GM23338 (cell line): ENCODE measurements at regions not wholly inside any gene's neighbourhood (a gene's known extent, or its start where the extent isn't known, plus 50 kb on each side); places are given as distances from the start of the nearest gene placed in this dataset.

Experiments
- ATAC-seq: fragments of 200-7000 bp; cut with Tn5 transposase; 3 replicates; pipeline ENCODE4 v1.9.1; 2020
- DNase-seq: peaks from one replicate; pipeline ENCODE4 v3.0.0-alpha.2; 2015; ENCODE audit warnings: low spot score
- H2AFZ ChIP-seq: fragments of 200-600 bp; sonication (generic); 2 replicates; pipeline ENCODE4 v1.8.0; 2016; ENCODE audit warnings: antibody characterized with exemption, mild to moderate bottlenecking, moderate library complexity
- H3F3A ChIP-seq: fragments of 200-600 bp; sonication (generic); replicated peaks from 2 replicates; pipeline ENCODE4 v1.8.0; 2017; ENCODE audit warnings: antibody characterized with exemption, mixed run types, low read depth
- H3K27ac ChIP-seq: fragments of 200-600 bp; sonication (generic); 2 replicates; pipeline ENCODE4 v1.6.1; 2016; ENCODE audit warnings: low read depth
- H3K27me3 ChIP-seq: fragments of 200-600 bp; sonication (generic); 2 replicates; pipeline ENCODE4 v1.8.0; 2016; ENCODE audit warnings: mild to moderate bottlenecking, mixed run types, moderate library complexity; ENCODE audit not compliant: insufficient read depth
- H3K36me3 ChIP-seq: fragments of 200-600 bp; sonication (generic); 2 replicates; pipeline ENCODE4 v1.8.0; 2016; ENCODE audit warnings: mild to moderate bottlenecking; ENCODE audit not compliant: insufficient read depth
- H3K4me1 ChIP-seq: fragments of 200-600 bp; sonication (generic); 2 replicates; pipeline ENCODE4 v1.8.0; 2016; ENCODE audit warnings: mild to moderate bottlenecking, moderate library complexity; ENCODE audit not compliant: insufficient read depth
- H3K4me2 ChIP-seq: fragments of 200-600 bp; sonication (generic); 2 replicates; pipeline ENCODE4 v1.7.1; 2017; ENCODE audit warnings: mixed run types
- H3K4me3 ChIP-seq: fragments of 200-600 bp; sonication (generic); 2 replicates; pipeline ENCODE4 v1.6.1; 2016; ENCODE audit warnings: mixed run types
- H3K79me2 ChIP-seq: fragments of 200-600 bp; sonication (generic); replicated peaks from 2 replicates; pipeline ENCODE4 v1.8.0; 2017; ENCODE audit warnings: mild to moderate bottlenecking; ENCODE audit not compliant: insufficient read depth
- H3K9me2 ChIP-seq: fragments of 200-600 bp; sonication (generic); 2 replicates; pipeline ENCODE4 v1.8.0; 2017; ENCODE audit not compliant: insufficient read depth
- H4K20me1 ChIP-seq: fragments of 200-600 bp; sonication (generic); replicated peaks from 2 replicates; pipeline ENCODE4 v1.8.0; 2017; ENCODE audit warnings: mild to moderate bottlenecking; ENCODE audit not compliant: insufficient read depth
- H3K27ac Mint-ChIP-seq: 2 replicates; pipeline ENCODE4 v1.8.0; 2020; ENCODE audit warnings: inconsistent platforms, mild to moderate bottlenecking, moderate library complexity, mixed read lengths
- H3K27me3 Mint-ChIP-seq: 3 replicates; pipeline ENCODE4 v1.8.0; 2022; ENCODE audit warnings: low read depth, mild to moderate bottlenecking, moderate library complexity, mixed read lengths, inconsistent platforms; ENCODE audit not compliant: insufficient read depth, poor library complexity
- H3K36me3 Mint-ChIP-seq: 3 replicates; pipeline ENCODE4 v1.8.0; 2021; ENCODE audit warnings: low read depth, mild to moderate bottlenecking, inconsistent platforms, moderate library complexity, mixed read lengths
- H3K4me1 Mint-ChIP-seq: 3 replicates; pipeline ENCODE4 v1.8.0; 2020; ENCODE audit warnings: mild to moderate bottlenecking, inconsistent platforms, mixed read lengths
- H3K4me3 Mint-ChIP-seq: 3 replicates; pipeline ENCODE4 v1.8.0; 2021; ENCODE audit warnings: moderate library complexity, mild to moderate bottlenecking, inconsistent platforms, mixed read lengths
- H3K9me3 Mint-ChIP-seq: 3 replicates; pipeline ENCODE4 v1.8.0; 2020; ENCODE audit warnings: moderate library complexity, mild to moderate bottlenecking, inconsistent platforms, mixed read lengths
- NANOG ChIP-seq: IDR thresholded peaks from 2 replicates; pipeline ENCODE4 v1.6.1; 2016; ENCODE audit warnings: antibody characterized with exemption, borderline replicate concordance
- STAT1 ChIP-seq: IDR thresholded peaks from one replicate; pipeline ENCODE4 v1.6.1; 2016; ENCODE audit warnings: antibody characterized with exemption; ENCODE audit not compliant: unreplicated experiment
- ZNF462 ChIP-seq: fragments of 250-450 bp; sonication (Bioruptor Pico); IDR thresholded peaks from 2 replicates; pipeline ENCODE4 v1.5.0; 2020; ENCODE audit warnings: mild to moderate bottlenecking, moderate library complexity
- TF ChIP-seq, protein P1 (sequence below): IDR thresholded peaks from one replicate; pipeline ENCODE4 v1.6.1; 2018; ENCODE audit warnings: antibody characterized with exemption; ENCODE audit not compliant: unreplicated experiment

- no peak overlapping the region for H3K4me3 ChIP-seq
- TF ChIP-seq STAT1 (no peak), ZNF462 (CRISPR knock-in tag) (no peak), NANOG (no peak)
- TF ChIP-seq, protein P1, sequence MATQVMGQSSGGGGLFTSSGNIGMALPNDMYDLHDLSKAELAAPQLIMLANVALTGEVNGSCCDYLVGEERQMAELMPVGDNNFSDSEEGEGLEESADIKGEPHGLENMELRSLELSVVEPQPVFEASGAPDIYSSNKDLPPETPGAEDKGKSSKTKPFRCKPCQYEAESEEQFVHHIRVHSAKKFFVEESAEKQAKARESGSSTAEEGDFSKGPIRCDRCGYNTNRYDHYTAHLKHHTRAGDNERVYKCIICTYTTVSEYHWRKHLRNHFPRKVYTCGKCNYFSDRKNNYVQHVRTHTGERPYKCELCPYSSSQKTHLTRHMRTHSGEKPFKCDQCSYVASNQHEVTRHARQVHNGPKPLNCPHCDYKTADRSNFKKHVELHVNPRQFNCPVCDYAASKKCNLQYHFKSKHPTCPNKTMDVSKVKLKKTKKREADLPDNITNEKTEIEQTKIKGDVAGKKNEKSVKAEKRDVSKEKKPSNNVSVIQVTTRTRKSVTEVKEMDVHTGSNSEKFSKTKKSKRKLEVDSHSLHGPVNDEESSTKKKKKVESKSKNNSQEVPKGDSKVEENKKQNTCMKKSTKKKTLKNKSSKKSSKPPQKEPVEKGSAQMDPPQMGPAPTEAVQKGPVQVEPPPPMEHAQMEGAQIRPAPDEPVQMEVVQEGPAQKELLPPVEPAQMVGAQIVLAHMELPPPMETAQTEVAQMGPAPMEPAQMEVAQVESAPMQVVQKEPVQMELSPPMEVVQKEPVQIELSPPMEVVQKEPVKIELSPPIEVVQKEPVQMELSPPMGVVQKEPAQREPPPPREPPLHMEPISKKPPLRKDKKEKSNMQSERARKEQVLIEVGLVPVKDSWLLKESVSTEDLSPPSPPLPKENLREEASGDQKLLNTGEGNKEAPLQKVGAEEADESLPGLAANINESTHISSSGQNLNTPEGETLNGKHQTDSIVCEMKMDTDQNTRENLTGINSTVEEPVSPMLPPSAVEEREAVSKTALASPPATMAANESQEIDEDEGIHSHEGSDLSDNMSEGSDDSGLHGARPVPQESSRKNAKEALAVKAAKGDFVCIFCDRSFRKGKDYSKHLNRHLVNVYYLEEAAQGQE = no peak
- no peaks in the 10 kb centered on the region for H3K9me2 ChIP-seq
- no peaks in the 10 kb centered on the region for H3K79me2 ChIP-seq
- H3K27ac Mint-ChIP-seq = no peak overlapping the region
- H2AFZ ChIP-seq = no peak overlapping the region
- H3K9me3 Mint-ChIP-seq = no peaks in the 10 kb centered on the region
- no peaks in the 10 kb centered on the region for H4K20me1 ChIP-seq
- no peak overlapping the region for H3K27ac ChIP-seq
- H3K4me2 ChIP-seq = no peak overlapping the region
- no peaks in the 10 kb centered on the region for H3K36me3 ChIP-seq
- H3K36me3 Mint-ChIP-seq = no peaks in the 10 kb centered on the region
- H3K4me3 Mint-ChIP-seq = no peak overlapping the region
- H3F3A ChIP-seq = no peaks in the 10 kb centered on the region
- DNase-seq (no peak), ATAC-seq (no peak)
- H3K4me1 Mint-ChIP-seq = peaks cover 13% of the 10 kb centered on the region
- no peaks in the 10 kb centered on the region for H3K4me1 ChIP-seq
- H3K27me3 ChIP-seq = no peaks in the 10 kb centered on the region
- H3K27me3 Mint-ChIP-seq = peaks cover 4% of the 10 kb centered on the region
Observed at GRCh38 chr2:88318071-88318955, 134.2 kb downstream of the FOXI3 start.
